Neural crest cell (in vitro differentiated cells): ENCODE measurements at regions not wholly inside any gene's neighbourhood (a gene's known extent, or its start where the extent isn't known, plus 50 kb on each side); places are given as distances from the start of the nearest gene placed in this dataset.

ENCODE experiments used
- DNase-seq: peaks from one replicate; pipeline ENCODE4 v3.0.0; 2021; ENCODE audit warnings: low read depth, mixed read lengths, low spot score
- H3K27ac Mint-ChIP-seq: one replicate; pipeline ENCODE4 v1.8.0; 2021; ENCODE audit warnings: mild to moderate bottlenecking, mixed read lengths; ENCODE audit not compliant: unreplicated experiment
- H3K27me3 Mint-ChIP-seq: 2 replicates; pipeline ENCODE4 v1.8.0; 2021; ENCODE audit warnings: low read depth, mild to moderate bottlenecking, mixed read lengths
- H3K36me3 Mint-ChIP-seq: 2 replicates; pipeline ENCODE4 v1.8.0; 2021; ENCODE audit warnings: low read depth, mild to moderate bottlenecking, mixed read lengths
- H3K4me1 Mint-ChIP-seq: 2 replicates; pipeline ENCODE4 v1.8.0; 2021; ENCODE audit warnings: mixed read lengths
- H3K4me3 Mint-ChIP-seq: one replicate; pipeline ENCODE4 v1.8.0; 2021; ENCODE audit warnings: mild to moderate bottlenecking, mixed read lengths
- H3K9me3 Mint-ChIP-seq: 2 replicates; pipeline ENCODE4 v1.8.0; 2021; ENCODE audit warnings: mixed read lengths
- CTCF ChIP-seq: fragments of 200-600 bp; sonication (generic); conservative IDR thresholded peaks from 2 replicates; pipeline ENCODE4 v1.5.0; 2021; ENCODE audit warnings: antibody characterized with exemption, mild to moderate bottlenecking

GRCh38 chr4:60531776-60532379 is 668.2 kb upstream of the ADGRL3 start:
- no peak for TF ChIP-seq CTCF

GRCh38 chr4:60544981-60545380 is 655.1 kb upstream of the ADGRL3 start:
- Mint-ChIP-seq H3K4me3 (no peak overlapping the region), H3K27me3 (no peaks in the 10 kb centered on the region), H3K4me1 (no peaks in the 10 kb centered on the region), H3K36me3 (no peaks in the 10 kb centered on the region), H3K27ac (no peak overlapping the region), H3K9me3 (peaks cover 8% of the 10 kb centered on the region)
- TF ChIP-seq CTCF = no peak
- no peak for DNase-seq

More at GRCh38 chr4:60531776-60532379, 668.2 kb upstream of the ADGRL3 start:
- no peak for DNase-seq
- Mint-ChIP-seq H3K4me3 (no peak overlapping the region), H3K36me3 (no peaks in the 10 kb centered on the region), H3K27me3 (no peaks in the 10 kb centered on the region), H3K27ac (no peak overlapping the region), H3K4me1 (no peaks in the 10 kb centered on the region), H3K9me3 (no peaks in the 10 kb centered on the region)

GRCh38 chr4:60562334-60562733 is 637.8 kb upstream of the ADGRL3 start:
- no peaks in the 10 kb centered on the region for H3K4me1 Mint-ChIP-seq
- no peaks in the 10 kb centered on the region for H3K9me3 Mint-ChIP-seq
- no peak overlapping the region for H3K4me3 Mint-ChIP-seq
- H3K27ac Mint-ChIP-seq = no peak overlapping the region
- no peaks in the 10 kb centered on the region for H3K27me3 Mint-ChIP-seq
- no peaks in the 10 kb centered on the region for H3K36me3 Mint-ChIP-seq
- TF ChIP-seq CTCF = no peak
- DNase-seq = no peak

DNA sequence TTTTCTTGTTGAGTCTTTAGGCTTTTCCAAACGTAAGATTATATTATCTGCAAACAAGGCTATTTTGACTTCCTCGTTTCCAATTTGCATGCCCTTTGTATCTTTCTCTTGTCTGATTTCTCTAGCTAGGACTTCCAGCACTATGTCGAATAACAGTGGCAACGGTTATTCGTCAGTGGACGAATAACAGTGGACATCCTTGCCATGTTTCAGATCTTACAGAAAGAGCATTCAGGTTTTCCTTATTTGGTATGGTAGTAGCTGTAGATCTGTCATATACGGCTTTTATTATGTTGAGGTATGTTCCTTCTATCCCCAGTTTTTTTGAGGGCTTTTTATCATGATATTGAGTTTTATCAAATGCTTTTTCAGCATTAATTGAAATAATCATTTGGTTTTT is 634.6 kb upstream of the ADGRL3 start:
- no peak overlapping the region for H3K4me3 Mint-ChIP-seq
- H3K36me3 Mint-ChIP-seq = peaks cover 7% of the 10 kb centered on the region
- no peak for TF ChIP-seq CTCF
- DNase-seq = no peak
- peaks cover 9% of the 10 kb centered on the region for H3K9me3 Mint-ChIP-seq
- no peaks in the 10 kb centered on the region for H3K4me1 Mint-ChIP-seq
- H3K27ac Mint-ChIP-seq = no peak overlapping the region
- H3K27me3 Mint-ChIP-seq = no peaks in the 10 kb centered on the region

- DNase-seq = no peak
- peaks cover 2% of the 10 kb centered on the region for H3K9me3 Mint-ChIP-seq
These were observed 624.8 kb upstream of the ADGRL3 start for GRCh38 chr4:60575336-60575735.

More at GRCh38 chr4:60575336-60575735, 624.8 kb upstream of the ADGRL3 start:
- Mint-ChIP-seq H3K27ac (no peak overlapping the region), H3K4me3 (no peak overlapping the region), H3K27me3 (no peaks in the 10 kb centered on the region), H3K4me1 (no peaks in the 10 kb centered on the region), H3K36me3 (no peaks in the 10 kb centered on the region)
- TF ChIP-seq CTCF = no peak
